Liver (tissue), 8 donors: ENCODE measurements at regions not wholly inside any gene's neighbourhood (a gene's known extent, or its start where the extent isn't known, plus 50 kb on each side); places are given as distances from the start of the nearest gene placed in this dataset.
"Not testable (repeated sequence)": the region's sequence is repeated elsewhere in the genome, so short reads cannot be mapped to it uniquely, and the experiment has no call there.

Experiments
- DNase-seq: peaks from one replicate; pipeline ENCODE4 v3.0.0-alpha.2; 2017; ENCODE audit warnings: low spot score
- H3K27ac ChIP-seq, 2 donors: one replicate each; pipeline ENCODE4 v1.7.0; 2013; ENCODE audit warnings: inconsistent platforms in 2 of 2, low read length in 2 of 2, control low read depth in 1 of 2, low read depth in 1 of 2, mild to moderate bottlenecking in 1 of 2
- H3K27me3 ChIP-seq, 4 donors: one replicate each; pipeline versions ENCODE4 v1.6.1 to v1.7.0; 2013; ENCODE audit warnings: low read length in 3 of 4, inconsistent platforms in 1 of 4, mild to moderate bottlenecking in 1 of 4, moderate library complexity in 1 of 4; ENCODE audit not compliant: control insufficient read depth in 4 of 4, insufficient read depth in 4 of 4
- H3K36me3 ChIP-seq, 4 donors: one replicate each; pipeline versions ENCODE4 v1.6.1 to v1.7.0; 2013; ENCODE audit warnings: low read length in 3 of 4, mild to moderate bottlenecking in 3 of 4, low read depth in 1 of 4, moderate library complexity in 1 of 4; ENCODE audit not compliant: control insufficient read depth in 4 of 4, insufficient read depth in 3 of 4
- H3K4me1 ChIP-seq, 4 donors: one replicate each; pipeline versions ENCODE4 v1.6.1 to v1.7.0; 2013; ENCODE audit warnings: low read length in 3 of 4, mild to moderate bottlenecking in 3 of 4, moderate library complexity in 1 of 4; ENCODE audit not compliant: control insufficient read depth in 4 of 4, insufficient read depth in 4 of 4
- H3K4me3 ChIP-seq, 3 donors: one replicate each; pipeline versions ENCODE4 v1.6.1 to v1.7.0; 2013; ENCODE audit warnings: low read length in 3 of 3, control low read depth in 1 of 3, low read depth in 1 of 3, mild to moderate bottlenecking in 1 of 3
- H3K9ac ChIP-seq, 2 donors: one replicate each; pipeline ENCODE4 v1.7.0; 2013; ENCODE audit warnings: low read length in 2 of 2, mild to moderate bottlenecking in 2 of 2, moderate library complexity in 2 of 2, control low read depth in 1 of 2, low read depth in 1 of 2
- H3K9me3 ChIP-seq, 4 donors: one replicate each; pipeline versions ENCODE4 v1.6.1 to v1.7.0; 2013; ENCODE audit warnings: low read length in 3 of 4; ENCODE audit not compliant: control insufficient read depth in 4 of 4
- ATF3 ChIP-seq: IDR thresholded peaks from 2 replicates; pipeline ENCODE4 v1.6.1; 2016; ENCODE audit warnings: antibody characterized with exemption
- CTCF ChIP-seq: fragments of 150-350 bp; IDR thresholded peaks from 2 replicates; pipeline ENCODE4 v1.5.1; 2017; ENCODE audit warnings: improper control_type of control experiment, low read depth, low read length; ENCODE audit not compliant: missing input control
- EGR1 ChIP-seq, 2 donors: IDR thresholded peaks; 2 replicates each; pipeline ENCODE4 v1.6.1; 2016 to 2018; ENCODE audit warnings: antibody characterized with exemption in 2 of 2, low read depth in 2 of 2
- FOXA1 ChIP-seq: IDR thresholded peaks from 2 replicates; pipeline ENCODE4 v1.6.1; 2016; ENCODE audit warnings: antibody characterized with exemption
- FOXA2 ChIP-seq: IDR thresholded peaks from 2 replicates; pipeline ENCODE4 v1.6.1; 2016; ENCODE audit warnings: antibody characterized with exemption
- GABPA ChIP-seq, 2 donors: IDR thresholded peaks in 1 of 2; conservative IDR thresholded peaks in 1 of 2; 2 replicates each; pipeline ENCODE4 v1.6.1; 2016; ENCODE audit warnings: antibody characterized with exemption in 2 of 2, mild to moderate bottlenecking in 1 of 2, moderate library complexity in 1 of 2
- HNF4A ChIP-seq, 2 donors: conservative IDR thresholded peaks; 2 replicates each; pipeline ENCODE4 v1.6.1; 2016; ENCODE audit warnings: antibody characterized with exemption in 2 of 2, mild to moderate bottlenecking in 2 of 2
- HNF4G ChIP-seq: IDR thresholded peaks from 2 replicates; pipeline ENCODE4 v1.6.1; 2016; ENCODE audit warnings: antibody characterized with exemption
- JUND ChIP-seq, 2 donors: IDR thresholded peaks; 2 replicates each; pipeline ENCODE4 v1.6.1; 2016; ENCODE audit warnings: antibody characterized with exemption in 2 of 2
- MAX ChIP-seq: IDR thresholded peaks from 2 replicates; pipeline ENCODE4 v1.6.1; 2016; ENCODE audit warnings: antibody characterized with exemption
- NR2F2 ChIP-seq: IDR thresholded peaks from 2 replicates; pipeline ENCODE4 v1.6.1; 2016; ENCODE audit warnings: antibody characterized with exemption
- RAD21 ChIP-seq, 2 donors: IDR thresholded peaks; 2 replicates each; pipeline ENCODE4 v1.6.1; 2016; ENCODE audit warnings: antibody characterized with exemption in 2 of 2, mild to moderate bottlenecking in 2 of 2
- REST ChIP-seq: IDR thresholded peaks from 2 replicates; pipeline ENCODE4 v1.6.1; 2016; ENCODE audit warnings: antibody characterized with exemption, mild to moderate bottlenecking
- RXRA ChIP-seq, 2 donors: IDR thresholded peaks; 2 replicates each; pipeline ENCODE4 v1.6.1; 2017 to 2018; ENCODE audit warnings: antibody characterized with exemption in 2 of 2, mild to moderate bottlenecking in 1 of 2
- SP1 ChIP-seq: IDR thresholded peaks from 2 replicates; pipeline ENCODE4 v1.6.1; 2018; ENCODE audit warnings: antibody characterized with exemption, mild to moderate bottlenecking
- TAF1 ChIP-seq: conservative IDR thresholded peaks from 2 replicates; pipeline ENCODE4 v1.6.1; 2016; ENCODE audit warnings: antibody characterized with exemption, mild to moderate bottlenecking
- YY1 ChIP-seq: IDR thresholded peaks from 2 replicates; pipeline ENCODE4 v1.6.1; 2016; ENCODE audit warnings: antibody characterized with exemption, mild to moderate bottlenecking
- ZBTB33 ChIP-seq: IDR thresholded peaks from 2 replicates; pipeline ENCODE4 v1.6.1; 2016; ENCODE audit warnings: antibody characterized with exemption
- WGBS: extraction: QIAGEN DNeasy Blood & Tissue Kit; methylation state at CpG from one replicate; pipeline ENCODE4 v1.1.7; 2013; 5-methylcytosine and 5-hydroxymethylcytosine counted together
- donor health status: healthy.
- donor health status: healthy.
- donor health status: healthy.
- donor health status: healthy.
- donor health status: healthy.

GRCh38 chr7:79979437-79979836 lies 155.2 kb upstream of the GNAI1 start:
- no peaks in the 10 kb centered on the region for H3K36me3 ChIP-seq
- peaks cover 0 to 2% (median 0%) of the 10 kb centered on the region in 4 donors for H3K27me3 ChIP-seq
- no peak overlapping the region for H3K9ac ChIP-seq
- H3K27ac ChIP-seq, result no peak overlapping the region
- DNase-seq, result no peak
- TF ChIP-seq REST, result no peak
- WGBS, result 88% methylated on average over 2 of the region's 2 CpGs
- H3K4me3 ChIP-seq, result no peak overlapping the region
- H3K9me3 ChIP-seq, result no peaks in the 10 kb centered on the region
- H3K4me1 ChIP-seq, result no peaks in the 10 kb centered on the region

GRCh38 chr7:79977481-79977880 lies 157.2 kb upstream of the GNAI1 start:
- Histone ChIP-seq H3K4me3 (no peak overlapping the region), H3K27me3 (peaks cover 0 to 2% (median 0%) of the 10 kb centered on the region in 4 donors), H3K9me3 (no peaks in the 10 kb centered on the region), H3K4me1 (no peaks in the 10 kb centered on the region), H3K36me3 (no peaks in the 10 kb centered on the region), H3K9ac (no peak overlapping the region), H3K27ac (no peak overlapping the region)
- WGBS, result 96% methylated on average over 16 of the region's 16 CpGs
- DNase-seq, result no peak
- TF ChIP-seq RAD21 (IDR thresholded peaks at IDR 0.05), result no peak
- TF ChIP-seq FOXA2, result no peak
- TF ChIP-seq HNF4G, result no peak
- TF ChIP-seq EGR1 (IDR thresholded peaks at IDR 0.05; ENCODE audit: low read depth in 2 of 2), result no peak
- no peak for TF ChIP-seq HNF4A (conservative IDR thresholded peaks at IDR 0.05)
- no peak for TF ChIP-seq TAF1
- no peak for TF ChIP-seq YY1
- no peak for TF ChIP-seq MAX
- TF ChIP-seq NR2F2, result no peak
- no peak for TF ChIP-seq ATF3
- TF ChIP-seq ZBTB33, result no peak
- no peak for TF ChIP-seq SP1
- TF ChIP-seq FOXA1, result no peak
- no peak for TF ChIP-seq REST
- TF ChIP-seq CTCF, result no peak
- no peak for TF ChIP-seq RXRA (IDR thresholded peaks at IDR 0.05)
- no peak for TF ChIP-seq JUND (IDR thresholded peaks at IDR 0.05)
- no peak for TF ChIP-seq GABPA (IDR thresholded peaks at IDR 0.05 in 1 of 2, conservative IDR thresholded peaks at IDR 0.05 in 1 of 2)

GRCh38 chr7:79976711-79977020 lies 158.0 kb upstream of the GNAI1 start:
- H3K27ac ChIP-seq, H3K27me3 ChIP-seq, H3K36me3 ChIP-seq, H3K9ac ChIP-seq, H3K4me1 ChIP-seq, DNase-seq, H3K4me3 ChIP-seq, H3K9me3 ChIP-seq: not testable (repeated sequence)
- WGBS, result 71% methylated on average over 5 of the region's 5 CpGs
